Transverse colon (tissue), 4 donors: ENCODE measurements at regions not wholly inside any gene's neighbourhood (a gene's known extent, or its start where the extent isn't known, plus 50 kb on each side); places are given as distances from the start of the nearest gene placed in this dataset.

Experiments used
- DNase-seq: peaks from one replicate; pipeline ENCODE4 v3.0.0-alpha.2; 2019
- H3K27ac ChIP-seq, 4 donors: fragments of 200-600 bp; sonication (generic); 2 replicates each; pipeline ENCODE4 v1.5.1; 2016 to 2018; ENCODE audit warnings: inconsistent platforms in 4 of 4
- H3K27me3 ChIP-seq: fragments of 200-600 bp; sonication (generic); 2 replicates; pipeline ENCODE4 v1.5.1; 2017; ENCODE audit warnings: inconsistent platforms
- H3K36me3 ChIP-seq, 4 donors: fragments of 200-600 bp; sonication (generic); 2 replicates each; pipeline ENCODE4 v1.5.1; 2017 to 2019; ENCODE audit warnings: inconsistent platforms in 4 of 4
- H3K4me1 ChIP-seq, 4 donors: fragments of 200-600 bp; sonication (generic); 2 replicates each; pipeline ENCODE4 v1.5.1; 2017 to 2020; ENCODE audit warnings: inconsistent platforms in 4 of 4
- H3K4me3 ChIP-seq, 4 donors: fragments of 200-600 bp; sonication (generic); 1 replicate in 1 of 4; 2 replicates in 3 of 4; pipeline versions ENCODE4 v1.5.1 to v1.6.1; 2017 to 2019; ENCODE audit warnings: inconsistent platforms in 4 of 4
- H3K9me3 ChIP-seq, 2 donors: fragments of 200-600 bp; sonication (generic); 2 replicates each; pipeline ENCODE4 v1.5.1; 2017 to 2019; ENCODE audit warnings: inconsistent platforms in 2 of 2
- EP300 ChIP-seq: sonication (generic); formaldehyde crosslinking; IDR thresholded peaks from one replicate; pipeline ENCODE4 v1.6.1; 2017; ENCODE audit warnings: antibody characterized with exemption, low read depth
- POLR2A ChIP-seq: fragments of 450-650 bp; IDR thresholded peaks from one replicate; pipeline ENCODE4 v1.6.1; 2016; ENCODE audit warnings: antibody characterized with exemption, mild to moderate bottlenecking, moderate library complexity
- POLR2AphosphoS5 ChIP-seq, 3 donors: sonication (generic); formaldehyde crosslinking; IDR thresholded peaks; one replicate each; pipeline ENCODE4 v1.6.1; 2016; ENCODE audit warnings: antibody characterized with exemption in 3 of 3
- WGBS, 2 donors: methylation state at CpG; one replicate each; pipeline ENCODE4 v1.1.5; 2018; ENCODE audit warnings: low coverage in 1 of 2; 5-methylcytosine and 5-hydroxymethylcytosine counted together
- in situ Hi-C, 4 donors: fragments of 200-750 bp; cut with MboI; loops; one replicate each; pipeline versions ENCODE4 v1.15.0 to v1.15.1; 2017; ENCODE audit warnings: low sequenced_read_pairs in 3 of 4, low pct_ligation_motif_present in 1 of 4, low pct_unique_long_range_greater_than_20kb in 1 of 4
- intact Hi-C: fragments of 100-400 bp; cut with DNase I; formaldehyde crosslinking; loops from one replicate; pipeline ENCODE4 v1.15.1; 2023; ENCODE audit warnings: low total_unique reads
- small RNA-seq, 4 donors: library from RNA; depleted of rRNA; stranded (forward); fragments of <200 nt; gene quantifications; one replicate each; pipeline ENCODE3, GENCODE V24; 2016
- TF ChIP-seq, protein P1 (sequence below), 5 experiments: fragments of 200-600 bp in 3 of 5; fragments of 450-650 bp in 2 of 5; sonication (generic) in 3 of 5; IDR thresholded peaks; 1 replicate in 2 of 5; 2 replicates in 3 of 5; pipeline ENCODE4 v1.5.1; 2016 to 2017; ENCODE audit warnings: antibody characterized with exemption in 5 of 5, inconsistent platforms in 3 of 5, mild to moderate bottlenecking in 2 of 5, moderate library complexity in 1 of 5

DNA sequence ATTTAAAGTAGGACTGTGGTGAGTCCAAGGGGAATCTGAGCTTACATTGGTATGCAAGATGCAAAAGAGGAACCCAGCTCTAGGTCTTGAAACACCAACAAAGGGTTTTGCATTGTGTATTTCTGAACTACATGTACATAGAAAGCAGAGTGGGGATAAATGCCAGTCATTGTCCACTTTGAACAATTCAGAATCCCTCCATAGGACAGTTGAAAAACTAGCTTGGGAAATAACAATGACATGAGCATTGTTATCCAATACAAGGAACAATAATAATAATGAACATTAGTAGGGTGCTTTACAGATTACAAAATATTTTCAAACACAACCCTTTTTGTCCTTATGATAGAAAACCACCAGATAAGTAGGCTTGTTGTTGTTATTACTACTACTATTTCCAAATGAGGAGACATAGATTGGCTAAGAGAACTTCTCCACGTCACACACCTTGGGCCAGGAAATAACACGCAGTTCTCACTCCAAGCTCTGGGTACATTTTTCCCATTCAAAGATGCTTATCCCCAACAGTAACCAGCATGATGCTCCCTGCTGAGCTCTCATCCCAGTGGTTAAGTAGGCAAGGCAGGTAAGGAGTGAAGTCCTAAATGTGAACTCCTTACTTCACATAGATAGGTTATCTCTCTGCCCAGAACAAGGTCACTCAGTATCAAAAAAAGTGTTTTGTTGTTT, 51.7 kb upstream of the RASSF8 start:
- intact Hi-C loops: no loop called here
- in situ Hi-C loops: no loop called here
- H3K4me3 ChIP-seq: no peak overlapping the region
- H3K4me1 ChIP-seq: no peaks in the 10 kb centered on the region
- DNase-seq: no peak
- no peaks in the 10 kb centered on the region for H3K27me3 ChIP-seq
- H3K9me3 ChIP-seq: no peaks in the 10 kb centered on the region
- TF ChIP-seq POLR2A: no peak
- TF ChIP-seq, protein P1, sequence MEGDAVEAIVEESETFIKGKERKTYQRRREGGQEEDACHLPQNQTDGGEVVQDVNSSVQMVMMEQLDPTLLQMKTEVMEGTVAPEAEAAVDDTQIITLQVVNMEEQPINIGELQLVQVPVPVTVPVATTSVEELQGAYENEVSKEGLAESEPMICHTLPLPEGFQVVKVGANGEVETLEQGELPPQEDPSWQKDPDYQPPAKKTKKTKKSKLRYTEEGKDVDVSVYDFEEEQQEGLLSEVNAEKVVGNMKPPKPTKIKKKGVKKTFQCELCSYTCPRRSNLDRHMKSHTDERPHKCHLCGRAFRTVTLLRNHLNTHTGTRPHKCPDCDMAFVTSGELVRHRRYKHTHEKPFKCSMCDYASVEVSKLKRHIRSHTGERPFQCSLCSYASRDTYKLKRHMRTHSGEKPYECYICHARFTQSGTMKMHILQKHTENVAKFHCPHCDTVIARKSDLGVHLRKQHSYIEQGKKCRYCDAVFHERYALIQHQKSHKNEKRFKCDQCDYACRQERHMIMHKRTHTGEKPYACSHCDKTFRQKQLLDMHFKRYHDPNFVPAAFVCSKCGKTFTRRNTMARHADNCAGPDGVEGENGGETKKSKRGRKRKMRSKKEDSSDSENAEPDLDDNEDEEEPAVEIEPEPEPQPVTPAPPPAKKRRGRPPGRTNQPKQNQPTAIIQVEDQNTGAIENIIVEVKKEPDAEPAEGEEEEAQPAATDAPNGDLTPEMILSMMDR (IDR thresholded peaks at IDR 0.05): no peak
- no peak for TF ChIP-seq POLR2AphosphoS5 (IDR thresholded peaks at IDR 0.05)
- TF ChIP-seq EP300: no peak
- 81 to 84% methylated on average over 2 of the region's 2 CpGs for WGBS, 2 donors
- H3K36me3 ChIP-seq: no peaks in the 10 kb centered on the region
- H3K27ac ChIP-seq: no peak overlapping the region

Small RNA genes lying in the stretch of these regions (small RNA-seq; reads per million reads assigned to genes)
- gene RN7SKP262: 0 reads per million in 4 donors
